ENCODE measurements at regions not wholly inside any gene's neighbourhood (a gene's known extent, or its start where the extent isn't known, plus 50 kb on each side); places are given as distances from the start of the nearest gene placed in this dataset.
"Not testable (repeated sequence)": the region's sequence is repeated elsewhere in the genome, so short reads cannot be mapped to it uniquely, and the experiment has no call there.

DNA sequence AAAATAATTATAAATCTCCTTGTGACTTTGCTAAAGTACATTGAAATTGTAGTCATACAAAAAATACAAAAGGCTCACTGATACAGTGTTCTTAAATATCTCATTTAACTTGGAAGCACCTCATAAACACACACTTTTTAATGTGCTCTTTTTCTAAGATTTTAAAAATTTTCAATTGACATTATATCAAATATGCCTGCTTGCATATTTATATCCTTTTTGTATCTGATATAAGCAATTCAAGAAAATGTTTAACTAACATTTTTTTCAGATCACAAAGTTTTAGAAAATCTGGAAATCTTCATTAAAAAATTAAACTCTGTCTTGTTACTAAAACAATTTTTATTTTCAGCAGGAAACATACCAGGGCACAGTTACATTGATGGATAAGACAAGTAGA is 661.5 kb downstream of the REEP3 start:
- no peak for TF ChIP-seq CTCF (IDR thresholded peaks at IDR 0.05; ENCODE audit: insufficient read depth, low read depth, low read length)
- DNase-seq (ENCODE audit: low read depth), result no peak
- H3K4me3 ChIP-seq (ENCODE audit: low read depth, low read length), result no peak overlapping the region

- no peak for TF ChIP-seq CTCF (IDR thresholded peaks at IDR 0.05; ENCODE audit: insufficient read depth, low read depth, low read length)
- H3K4me3 ChIP-seq (ENCODE audit: low read depth, low read length), result no peak overlapping the region
- DNase-seq (ENCODE audit: low read depth), result no peak
These were observed 670.1 kb downstream of the REEP3 start for GRCh38 chr10:64191286-64191685.

GRCh38 chr10:64196638-64197315 is 675.6 kb downstream of the REEP3 start:
- DNase-seq (ENCODE audit: low read depth), result no peak
- no peak for TF ChIP-seq CTCF (IDR thresholded peaks at IDR 0.05; ENCODE audit: insufficient read depth, low read depth, low read length)
- no peak overlapping the region for H3K4me3 ChIP-seq (ENCODE audit: low read depth, low read length)

DNA sequence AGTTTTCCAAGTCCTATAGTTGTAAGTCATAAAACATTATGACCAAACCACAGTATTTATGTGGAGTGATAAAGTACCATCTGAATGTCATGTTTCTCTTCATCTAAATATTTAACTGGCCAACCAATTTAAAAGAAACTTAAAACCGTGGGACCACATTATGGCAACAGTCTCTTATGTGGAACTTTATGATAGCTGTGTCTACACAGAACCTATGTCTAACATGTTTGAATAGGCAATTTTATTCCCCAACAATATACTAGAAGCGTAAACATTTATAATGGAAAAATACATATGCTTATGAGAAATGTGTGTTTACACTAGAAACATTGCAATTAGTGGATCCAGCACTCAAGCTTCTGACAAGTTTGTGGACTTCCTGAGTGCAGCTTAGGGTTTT is 680.7 kb downstream of the REEP3 start:
- no peak overlapping the region for H3K4me3 ChIP-seq (ENCODE audit: low read depth, low read length)
- DNase-seq (ENCODE audit: low read depth), result no peak
- TF ChIP-seq CTCF (IDR thresholded peaks at IDR 0.05; ENCODE audit: insufficient read depth, low read depth, low read length), result no peak

GRCh38 chr10:64204504-64204903 is 683.3 kb downstream of the REEP3 start:
- not testable (repeated sequence) for H3K4me3 ChIP-seq (ENCODE audit: low read depth, low read length); DNase-seq (ENCODE audit: low read depth)

DNA sequence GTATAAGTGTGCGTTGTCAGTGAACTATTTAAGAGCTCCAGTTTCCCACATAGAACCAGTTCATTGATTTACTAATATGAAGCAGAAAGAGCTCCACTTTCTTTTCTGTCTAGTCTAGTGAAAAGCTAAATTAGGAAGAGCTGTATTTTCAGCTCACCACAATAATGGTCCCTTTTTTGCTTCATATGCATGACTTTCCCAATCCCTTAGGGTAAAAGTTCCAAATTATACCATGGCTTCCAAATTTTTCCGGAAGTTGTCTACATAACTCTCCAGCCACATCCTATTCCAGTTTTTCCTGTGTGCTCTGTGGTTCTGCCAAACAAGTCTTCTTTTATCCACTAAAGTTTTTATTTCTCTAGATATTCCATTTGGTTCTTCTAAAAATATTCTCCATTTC is 685.2 kb downstream of the REEP3 start:
- DNase-seq (ENCODE audit: low read depth), result no peak
- no peak overlapping the region for H3K4me3 ChIP-seq (ENCODE audit: low read depth, low read length)
- TF ChIP-seq CTCF (IDR thresholded peaks at IDR 0.05; ENCODE audit: insufficient read depth, low read depth, low read length), result no peak

DNA sequence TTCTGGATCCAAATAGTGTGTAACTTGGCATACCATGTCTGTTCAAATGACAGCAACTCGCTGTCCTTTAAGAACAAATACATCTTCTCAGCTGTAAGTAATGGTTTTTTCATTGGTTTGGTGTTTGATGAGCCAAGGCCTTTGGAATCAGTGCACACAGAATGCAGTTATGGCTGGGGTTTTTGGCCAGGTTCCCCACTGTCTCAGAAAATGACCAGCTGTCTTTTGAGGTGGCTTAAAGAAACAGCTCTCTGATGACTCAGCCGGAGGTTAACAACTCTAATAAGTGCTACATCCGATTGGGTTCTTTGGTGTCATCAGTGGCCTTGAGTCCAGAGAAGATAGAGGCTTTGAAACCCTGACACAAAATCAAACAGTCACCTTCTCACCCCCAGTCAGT is 688.4 kb downstream of the REEP3 start:
- no peak overlapping the region for H3K4me3 ChIP-seq (ENCODE audit: low read depth, low read length)
- no peak for DNase-seq (ENCODE audit: low read depth)
- no peak for TF ChIP-seq CTCF (IDR thresholded peaks at IDR 0.05; ENCODE audit: insufficient read depth, low read depth, low read length)
